K562 (cell line): ENCODE measurements at regions not wholly inside any gene's neighbourhood (a gene's known extent, or its start where the extent isn't known, plus 50 kb on each side); places are given as distances from the start of the nearest gene placed in this dataset.

ENCODE experiments used
- ARNT ChIP-seq, 2 experiments: fragments of 450-650 bp; IDR thresholded peaks; 2 replicates each; pipeline ENCODE4 v1.6.1; 2016; ENCODE audit warnings: mild to moderate bottlenecking in 1 of 2
- BDP1 ChIP-seq: IDR thresholded peaks from 3 replicates; pipeline ENCODE4 v1.6.1; 2011; ENCODE audit not compliant: insufficient read length, insufficient read depth
- FOXM1 ChIP-seq, 2 experiments: fragments of 450-650 bp in 1 of 2; sonication (generic) in 1 of 2; formaldehyde crosslinking in 1 of 2; IDR thresholded peaks; 2 replicates each; pipeline versions ENCODE4 v1.6.1 to v1.9.0; 2017 to 2022; ENCODE audit warnings: low read depth in 2 of 2, mild to moderate bottlenecking in 2 of 2, missing genetic modification reagents in 1 of 2, moderate library complexity in 1 of 2
- MTA1 ChIP-seq: fragments of 450-650 bp; IDR thresholded peaks from 2 replicates; pipeline ENCODE4 v1.6.1; 2017; ENCODE audit warnings: borderline replicate concordance
- NFIX ChIP-seq: fragments of 250-450 bp; sonication (Bioruptor Pico); IDR thresholded peaks from 2 replicates; pipeline ENCODE4 v1.4.0; 2020; ENCODE audit warnings: low read depth, mild to moderate bottlenecking, moderate library complexity
- NUFIP1 ChIP-seq: fragments of 450-650 bp; IDR thresholded peaks from 2 replicates; pipeline ENCODE4 v1.6.1; 2018; ENCODE audit not compliant: partially characterized antibody
- RHOXF2B ChIP-seq: fragments of 250-450 bp; sonication (Bioruptor Pico); conservative IDR thresholded peaks from 2 replicates; pipeline ENCODE4 v1.5.1; 2021
- ZBTB17 ChIP-seq: fragments of 450-650 bp; formaldehyde crosslinking; IDR thresholded peaks from 2 replicates; pipeline ENCODE4 v1.4.0; 2020; ENCODE audit warnings: mild to moderate bottlenecking
- TF ChIP-seq, protein P1 (sequence below), 2 experiments: fragments of 450-650 bp in 1 of 2; IDR thresholded peaks; 2 replicates each; pipeline ENCODE4 v1.6.1; 2011 to 2017; ENCODE audit warnings: low read depth in 2 of 2, antibody characterized with exemption in 1 of 2, borderline replicate concordance in 1 of 2, low read length in 1 of 2, mild to moderate bottlenecking in 1 of 2, mixed read lengths in 1 of 2; ENCODE audit not compliant: control insufficient read depth in 1 of 2

GRCh38 chr7:109532262-109532992 is 962.8 kb downstream of the DNAJB9 start (continued):
- TF ChIP-seq, protein P1, sequence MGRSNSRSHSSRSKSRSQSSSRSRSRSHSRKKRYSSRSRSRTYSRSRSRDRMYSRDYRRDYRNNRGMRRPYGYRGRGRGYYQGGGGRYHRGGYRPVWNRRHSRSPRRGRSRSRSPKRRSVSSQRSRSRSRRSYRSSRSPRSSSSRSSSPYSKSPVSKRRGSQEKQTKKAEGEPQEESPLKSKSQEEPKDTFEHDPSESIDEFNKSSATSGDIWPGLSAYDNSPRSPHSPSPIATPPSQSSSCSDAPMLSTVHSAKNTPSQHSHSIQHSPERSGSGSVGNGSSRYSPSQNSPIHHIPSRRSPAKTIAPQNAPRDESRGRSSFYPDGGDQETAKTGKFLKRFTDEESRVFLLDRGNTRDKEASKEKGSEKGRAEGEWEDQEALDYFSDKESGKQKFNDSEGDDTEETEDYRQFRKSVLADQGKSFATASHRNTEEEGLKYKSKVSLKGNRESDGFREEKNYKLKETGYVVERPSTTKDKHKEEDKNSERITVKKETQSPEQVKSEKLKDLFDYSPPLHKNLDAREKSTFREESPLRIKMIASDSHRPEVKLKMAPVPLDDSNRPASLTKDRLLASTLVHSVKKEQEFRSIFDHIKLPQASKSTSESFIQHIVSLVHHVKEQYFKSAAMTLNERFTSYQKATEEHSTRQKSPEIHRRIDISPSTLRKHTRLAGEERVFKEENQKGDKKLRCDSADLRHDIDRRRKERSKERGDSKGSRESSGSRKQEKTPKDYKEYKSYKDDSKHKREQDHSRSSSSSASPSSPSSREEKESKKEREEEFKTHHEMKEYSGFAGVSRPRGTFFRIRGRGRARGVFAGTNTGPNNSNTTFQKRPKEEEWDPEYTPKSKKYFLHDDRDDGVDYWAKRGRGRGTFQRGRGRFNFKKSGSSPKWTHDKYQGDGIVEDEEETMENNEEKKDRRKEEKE (IDR thresholded peaks at IDR 0.05; ENCODE audit: borderline replicate concordance in 1 of 2, control insufficient read depth in 1 of 2, low read depth in 2 of 2, low read length in 1 of 2): no peak
- TF ChIP-seq MTA1: no peak
- no peak for TF ChIP-seq RHOXF2B (CRISPR knock-in tag)
- no peak for TF ChIP-seq FOXM1 (IDR thresholded peaks at IDR 0.05; ENCODE audit: low read depth)
- no peak for TF ChIP-seq FOXM1 (CRISPR knock-in tag; IDR thresholded peaks at IDR 0.05; ENCODE audit: low read depth)
- no peak for TF ChIP-seq ARNT (IDR thresholded peaks at IDR 0.05)
- no peak for TF ChIP-seq NUFIP1
- TF ChIP-seq ZBTB17 (CRISPR knock-in tag): no peak
- no peak for TF ChIP-seq BDP1
- no peak for TF ChIP-seq NFIX (CRISPR knock-in tag)
